Suprapubic skin (tissue), 4 donors: ENCODE measurements at regions not wholly inside any gene's neighbourhood (a gene's known extent, or its start where the extent isn't known, plus 50 kb on each side); places are given as distances from the start of the nearest gene placed in this dataset.

Experiments
- EP300 ChIP-seq: sonication (generic); formaldehyde crosslinking; IDR thresholded peaks from one replicate; pipeline ENCODE4 v1.6.1; 2017; ENCODE audit warnings: antibody characterized with exemption
- POLR2A ChIP-seq, 2 donors: fragments of 450-650 bp; IDR thresholded peaks; one replicate each; pipeline ENCODE4 v1.6.1; 2017; ENCODE audit warnings: antibody characterized with exemption in 2 of 2, mild to moderate bottlenecking in 2 of 2, moderate library complexity in 2 of 2
- POLR2AphosphoS5 ChIP-seq, 3 donors: sonication (generic); formaldehyde crosslinking; IDR thresholded peaks; one replicate each; pipeline ENCODE4 v1.6.1; 2017; ENCODE audit warnings: antibody characterized with exemption in 3 of 3
- TF ChIP-seq, protein P1 (sequence below), 2 donors: fragments of 200-600 bp in 1 of 2; fragments of 450-650 bp in 1 of 2; sonication (generic) in 1 of 2; IDR thresholded peaks; one replicate each; pipeline ENCODE4 v1.5.1; 2016 to 2019; ENCODE audit warnings: antibody characterized with exemption in 2 of 2, mild to moderate bottlenecking in 1 of 2, moderate library complexity in 1 of 2

DNA sequence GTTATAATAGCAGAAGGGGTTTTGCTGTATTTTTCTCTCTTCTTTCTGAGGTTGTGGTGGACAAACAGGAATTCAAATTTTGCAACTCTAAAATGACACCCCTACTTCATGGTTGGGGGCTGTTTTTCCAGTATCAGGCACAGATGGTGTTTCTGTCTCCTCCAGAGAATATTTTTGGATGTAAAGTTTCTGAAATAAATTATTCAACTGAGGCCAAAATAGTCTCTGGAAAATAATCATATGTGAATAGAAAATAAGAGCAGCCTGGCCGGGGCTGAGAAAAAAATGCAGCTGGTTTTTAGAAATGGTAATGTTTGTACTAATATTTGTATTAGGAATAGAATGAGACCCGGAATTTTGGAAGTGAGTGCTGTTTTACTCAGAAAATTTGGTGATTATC, 121.3 kb upstream of the ADAMTS9 start:
- TF ChIP-seq, protein P1, sequence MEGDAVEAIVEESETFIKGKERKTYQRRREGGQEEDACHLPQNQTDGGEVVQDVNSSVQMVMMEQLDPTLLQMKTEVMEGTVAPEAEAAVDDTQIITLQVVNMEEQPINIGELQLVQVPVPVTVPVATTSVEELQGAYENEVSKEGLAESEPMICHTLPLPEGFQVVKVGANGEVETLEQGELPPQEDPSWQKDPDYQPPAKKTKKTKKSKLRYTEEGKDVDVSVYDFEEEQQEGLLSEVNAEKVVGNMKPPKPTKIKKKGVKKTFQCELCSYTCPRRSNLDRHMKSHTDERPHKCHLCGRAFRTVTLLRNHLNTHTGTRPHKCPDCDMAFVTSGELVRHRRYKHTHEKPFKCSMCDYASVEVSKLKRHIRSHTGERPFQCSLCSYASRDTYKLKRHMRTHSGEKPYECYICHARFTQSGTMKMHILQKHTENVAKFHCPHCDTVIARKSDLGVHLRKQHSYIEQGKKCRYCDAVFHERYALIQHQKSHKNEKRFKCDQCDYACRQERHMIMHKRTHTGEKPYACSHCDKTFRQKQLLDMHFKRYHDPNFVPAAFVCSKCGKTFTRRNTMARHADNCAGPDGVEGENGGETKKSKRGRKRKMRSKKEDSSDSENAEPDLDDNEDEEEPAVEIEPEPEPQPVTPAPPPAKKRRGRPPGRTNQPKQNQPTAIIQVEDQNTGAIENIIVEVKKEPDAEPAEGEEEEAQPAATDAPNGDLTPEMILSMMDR (IDR thresholded peaks at IDR 0.05), result no peak
- TF ChIP-seq POLR2A (IDR thresholded peaks at IDR 0.05) (no peak), EP300 (no peak), POLR2AphosphoS5 (IDR thresholded peaks at IDR 0.05) (no peak)
